Astrocyte (in vitro differentiated cells and primary cell): ENCODE measurements at regions not wholly inside any gene's neighbourhood (a gene's known extent, or its start where the extent isn't known, plus 50 kb on each side); places are given as distances from the start of the nearest gene placed in this dataset.

Experiments
- DNase-seq: peaks from one replicate; pipeline ENCODE4 v3.0.0-alpha.2; 2010; ENCODE audit warnings: low read depth
- FAIRE-seq: peaks from 2 replicates; lab custom pipeline; 2011; peaks lifted over from hg19 to GRCh38; lab: Jason Lieb, UNC
- H2AFZ ChIP-seq: 2 replicates; pipeline ENCODE4 v1.6.0; 2012; ENCODE audit warnings: low read depth, low read length, inconsistent platforms
- H3K27ac ChIP-seq: 2 replicates; pipeline ENCODE4 v1.5.1; 2011; ENCODE audit warnings: low read depth, low read length, inconsistent platforms
- H3K27me3 ChIP-seq: 2 replicates; pipeline ENCODE4 v1.6.0; 2011; ENCODE audit warnings: low read length, inconsistent platforms; ENCODE audit not compliant: insufficient read depth
- H3K36me3 ChIP-seq: 2 replicates; pipeline ENCODE4 v1.5.1; 2011; ENCODE audit warnings: low read length, inconsistent platforms; ENCODE audit not compliant: insufficient read depth
- H3K4me1 ChIP-seq: 2 replicates; pipeline ENCODE4 v1.5.1; 2011; ENCODE audit warnings: low read length, inconsistent platforms; ENCODE audit not compliant: insufficient read depth
- H3K4me2 ChIP-seq: 2 replicates; pipeline ENCODE4 v1.6.0; 2012; ENCODE audit warnings: low read length, inconsistent platforms
- H3K4me3 ChIP-seq: 2 replicates; pipeline ENCODE4 v1.5.1; 2011; ENCODE audit warnings: low read depth, mild to moderate bottlenecking, low read length, inconsistent platforms; ENCODE audit not compliant: insufficient read depth
- H3K79me2 ChIP-seq: 2 replicates; pipeline ENCODE4 v1.6.0; 2012; ENCODE audit warnings: mild to moderate bottlenecking, low read length, inconsistent platforms; ENCODE audit not compliant: insufficient read depth
- H3K9ac ChIP-seq: 2 replicates; pipeline ENCODE4 v1.6.0; 2012; ENCODE audit warnings: mild to moderate bottlenecking, low read length, inconsistent platforms
- H3K9me3 ChIP-seq: 2 replicates; pipeline ENCODE4 v1.5.1; 2012; ENCODE audit warnings: low read depth, mild to moderate bottlenecking, low read length, inconsistent platforms; ENCODE audit not compliant: insufficient read depth
- H4K20me1 ChIP-seq: 2 replicates; pipeline ENCODE4 v1.6.0; 2012; ENCODE audit warnings: low read length, inconsistent platforms; ENCODE audit not compliant: insufficient read depth
- H3K27ac Mint-ChIP-seq: one replicate; pipeline ENCODE4 v1.8.0; 2021; ENCODE audit warnings: mild to moderate bottlenecking, mixed read lengths; ENCODE audit not compliant: unreplicated experiment
- H3K27me3 Mint-ChIP-seq: one replicate; pipeline ENCODE4 v1.8.0; 2021; ENCODE audit warnings: low read depth, mixed read lengths; ENCODE audit not compliant: unreplicated experiment
- H3K36me3 Mint-ChIP-seq: one replicate; pipeline ENCODE4 v1.8.0; 2021; ENCODE audit warnings: low read depth, mixed read lengths; ENCODE audit not compliant: unreplicated experiment
- H3K4me1 Mint-ChIP-seq: one replicate; pipeline ENCODE4 v1.8.0; 2021; ENCODE audit warnings: low read depth, mixed read lengths; ENCODE audit not compliant: unreplicated experiment
- H3K4me3 Mint-ChIP-seq: one replicate; pipeline ENCODE4 v1.8.0; 2021; ENCODE audit warnings: mild to moderate bottlenecking, moderate library complexity, mixed read lengths; ENCODE audit not compliant: unreplicated experiment
- H3K9me3 Mint-ChIP-seq: one replicate; pipeline ENCODE4 v1.8.0; 2021; ENCODE audit warnings: mild to moderate bottlenecking, mixed read lengths; ENCODE audit not compliant: unreplicated experiment
- EZH2 ChIP-seq: IDR thresholded peaks from 2 replicates; pipeline ENCODE4 v1.6.1; 2012; ENCODE audit warnings: mild to moderate bottlenecking, low read length, inconsistent platforms; ENCODE audit not compliant: insufficient read depth
- TF ChIP-seq, protein P1 (sequence below): IDR thresholded peaks from 2 replicates; pipeline ENCODE4 v1.5.1; 2011; ENCODE audit warnings: low read depth, mild to moderate bottlenecking, inconsistent platforms, low read length, moderate library complexity; ENCODE audit not compliant: insufficient read depth

DNA sequence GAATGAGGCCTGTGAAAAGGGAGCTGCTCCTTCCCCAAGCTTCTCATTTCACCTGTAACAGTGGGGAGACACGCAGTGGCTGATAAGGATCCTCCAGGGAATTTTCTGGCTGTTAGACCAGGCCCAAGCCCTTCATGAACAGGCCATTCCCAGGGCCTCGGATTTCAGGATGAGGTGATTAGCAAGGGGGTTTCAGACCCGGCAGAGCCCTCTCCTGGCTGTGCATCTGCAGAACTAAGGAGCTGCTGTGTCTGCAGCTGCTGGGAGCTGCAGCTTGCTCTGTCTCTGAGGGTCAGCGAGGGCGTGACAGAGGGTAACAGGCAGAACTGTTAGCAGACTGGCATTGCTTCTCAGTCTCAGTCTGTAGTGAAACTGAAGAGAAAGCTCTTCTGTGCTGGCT lies 110.4 kb downstream of the KCNA5 start:
- DNase-seq = no peak
- no peak for FAIRE-seq
- Mint-ChIP-seq H3K36me3 (peaks cover 1% of the 10 kb centered on the region), H3K4me1 (peaks cover 7% of the 10 kb centered on the region), H3K4me3 (no peak overlapping the region), H3K27me3 (peaks cover 17% of the 10 kb centered on the region), H3K27ac (no peak overlapping the region), H3K9me3 (no peaks in the 10 kb centered on the region)
- Histone ChIP-seq H3K4me2 (no peak overlapping the region), H3K9me3 (no peaks in the 10 kb centered on the region), H3K79me2 (no peaks in the 10 kb centered on the region), H3K27me3 (peaks cover 14% of the 10 kb centered on the region), H2AFZ (no peak overlapping the region), H3K27ac (no peak overlapping the region), H3K4me1 (no peaks in the 10 kb centered on the region), H4K20me1 (no peaks in the 10 kb centered on the region), H3K4me3 (no peak overlapping the region), H3K9ac (no peak overlapping the region), H3K36me3 (no peaks in the 10 kb centered on the region)
- TF ChIP-seq, protein P1, sequence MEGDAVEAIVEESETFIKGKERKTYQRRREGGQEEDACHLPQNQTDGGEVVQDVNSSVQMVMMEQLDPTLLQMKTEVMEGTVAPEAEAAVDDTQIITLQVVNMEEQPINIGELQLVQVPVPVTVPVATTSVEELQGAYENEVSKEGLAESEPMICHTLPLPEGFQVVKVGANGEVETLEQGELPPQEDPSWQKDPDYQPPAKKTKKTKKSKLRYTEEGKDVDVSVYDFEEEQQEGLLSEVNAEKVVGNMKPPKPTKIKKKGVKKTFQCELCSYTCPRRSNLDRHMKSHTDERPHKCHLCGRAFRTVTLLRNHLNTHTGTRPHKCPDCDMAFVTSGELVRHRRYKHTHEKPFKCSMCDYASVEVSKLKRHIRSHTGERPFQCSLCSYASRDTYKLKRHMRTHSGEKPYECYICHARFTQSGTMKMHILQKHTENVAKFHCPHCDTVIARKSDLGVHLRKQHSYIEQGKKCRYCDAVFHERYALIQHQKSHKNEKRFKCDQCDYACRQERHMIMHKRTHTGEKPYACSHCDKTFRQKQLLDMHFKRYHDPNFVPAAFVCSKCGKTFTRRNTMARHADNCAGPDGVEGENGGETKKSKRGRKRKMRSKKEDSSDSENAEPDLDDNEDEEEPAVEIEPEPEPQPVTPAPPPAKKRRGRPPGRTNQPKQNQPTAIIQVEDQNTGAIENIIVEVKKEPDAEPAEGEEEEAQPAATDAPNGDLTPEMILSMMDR = no peak
- no peak for TF ChIP-seq EZH2

DNA sequence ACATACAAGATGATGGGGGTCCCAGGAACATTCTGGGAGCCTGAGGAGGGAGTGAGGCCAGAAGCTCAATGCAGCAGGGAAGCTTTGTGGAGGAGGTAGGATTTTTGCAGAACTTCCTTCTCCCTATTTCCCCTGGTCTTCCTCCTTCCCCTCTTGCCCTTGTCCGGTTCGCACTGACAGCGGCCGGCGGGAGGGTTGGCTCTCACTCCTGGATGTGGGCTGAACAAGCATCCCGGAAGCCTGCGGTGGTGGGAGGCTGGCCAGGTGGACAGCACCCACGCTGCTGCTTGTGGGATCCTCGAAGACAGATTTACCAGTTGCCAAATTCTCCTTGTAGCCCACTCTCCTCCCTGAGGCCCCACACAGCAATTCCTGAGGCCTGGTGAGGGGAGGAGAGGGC lies 112.2 kb downstream of the KCNA5 start:
- Mint-ChIP-seq H3K9me3 (no peaks in the 10 kb centered on the region), H3K4me3 (no peak overlapping the region)

DNA sequence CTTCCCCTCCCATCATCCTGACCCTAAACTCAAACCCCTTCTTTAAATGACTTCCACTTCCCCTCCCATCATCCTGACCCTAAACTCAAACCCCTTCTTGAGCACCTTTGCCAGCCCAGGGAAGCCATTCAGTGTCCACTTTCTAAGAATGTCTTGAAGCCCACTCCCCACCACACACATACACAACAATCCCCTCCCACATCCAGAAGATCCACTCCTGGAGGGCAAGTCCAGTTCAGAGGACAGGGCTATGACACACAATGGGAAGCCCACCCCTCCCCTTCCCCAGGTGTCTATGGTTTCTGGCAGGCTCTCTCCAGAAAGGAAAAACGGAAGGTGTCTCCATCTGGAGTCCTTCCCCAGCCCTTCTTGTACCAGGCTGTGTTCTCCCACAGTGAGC lies 117.1 kb downstream of the KCNA5 start:
- peak overlapping the region; percentile 50 for H3K27ac Mint-ChIP-seq
- peaks cover 17% of the 10 kb centered on the region for H3K4me1 ChIP-seq
- no peak for DNase-seq

More for the DNA sequence above, 112.2 kb downstream of the KCNA5 start:
- Mint-ChIP-seq H3K4me1 (peaks cover 9% of the 10 kb centered on the region), H3K27ac (no peak overlapping the region), H3K36me3 (peaks cover 3% of the 10 kb centered on the region), H3K27me3 (peaks cover 11% of the 10 kb centered on the region)
- H3K4me3 ChIP-seq = no peak overlapping the region
- H3K79me2 ChIP-seq = no peaks in the 10 kb centered on the region
- no peak overlapping the region for H3K4me2 ChIP-seq
- H3K9me3 ChIP-seq = no peaks in the 10 kb centered on the region
- H3K9ac ChIP-seq = no peak overlapping the region
- H3K4me1 ChIP-seq = no peaks in the 10 kb centered on the region
- no peaks in the 10 kb centered on the region for H3K36me3 ChIP-seq
- no peak overlapping the region for H3K27ac ChIP-seq
- TF ChIP-seq, protein P1 = no peak
- no peak for TF ChIP-seq EZH2
- DNase-seq = no peak
- H2AFZ ChIP-seq = no peak overlapping the region
- peaks cover 12% of the 10 kb centered on the region for H3K27me3 ChIP-seq
- no peaks in the 10 kb centered on the region for H4K20me1 ChIP-seq
- FAIRE-seq = no peak

More for the DNA sequence above, 117.1 kb downstream of the KCNA5 start:
- Mint-ChIP-seq H3K9me3 (no peaks in the 10 kb centered on the region), H3K4me1 (peaks cover 14% of the 10 kb centered on the region), H3K4me3 (no peak overlapping the region), H3K27me3 (peaks cover 8% of the 10 kb centered on the region), H3K36me3 (peaks cover 1% of the 10 kb centered on the region)
- Histone ChIP-seq H3K79me2 (no peaks in the 10 kb centered on the region), H4K20me1 (no peaks in the 10 kb centered on the region), H3K27me3 (no peaks in the 10 kb centered on the region), H3K4me3 (no peak overlapping the region), H3K9ac (no peak overlapping the region), H3K4me2 (no peak overlapping the region), H3K27ac (no peak overlapping the region), H3K9me3 (no peaks in the 10 kb centered on the region), H2AFZ (no peak overlapping the region), H3K36me3 (no peaks in the 10 kb centered on the region)
- no peak for FAIRE-seq
- TF ChIP-seq, protein P1 = no peak
- no peak for TF ChIP-seq EZH2
